Astrocyte of the spinal cord (primary cell): ENCODE measurements at regions not wholly inside any gene's neighbourhood (a gene's known extent, or its start where the extent isn't known, plus 50 kb on each side); places are given as distances from the start of the nearest gene placed in this dataset.

Experiments used
- DNase-seq: peaks from one replicate; pipeline ENCODE4 v3.0.0; 2011; ENCODE audit warnings: low read depth, low spot score
- H3K4me3 ChIP-seq: 2 replicates; pipeline ENCODE4 v1.5.1; 2011; ENCODE audit warnings: low read depth, mild to moderate bottlenecking, low read length, moderate library complexity
- in situ Hi-C: cut with HindIII; loops from 2 replicates; pipeline ENCODE4 v1.10.0; 2017; ENCODE audit warnings: low sequenced_read_pairs
- TF ChIP-seq, protein P1 (sequence below): IDR thresholded peaks from 2 replicates; pipeline ENCODE4 v1.5.1; 2012; ENCODE audit warnings: low read depth, mild to moderate bottlenecking, low read length, inconsistent platforms

DNA sequence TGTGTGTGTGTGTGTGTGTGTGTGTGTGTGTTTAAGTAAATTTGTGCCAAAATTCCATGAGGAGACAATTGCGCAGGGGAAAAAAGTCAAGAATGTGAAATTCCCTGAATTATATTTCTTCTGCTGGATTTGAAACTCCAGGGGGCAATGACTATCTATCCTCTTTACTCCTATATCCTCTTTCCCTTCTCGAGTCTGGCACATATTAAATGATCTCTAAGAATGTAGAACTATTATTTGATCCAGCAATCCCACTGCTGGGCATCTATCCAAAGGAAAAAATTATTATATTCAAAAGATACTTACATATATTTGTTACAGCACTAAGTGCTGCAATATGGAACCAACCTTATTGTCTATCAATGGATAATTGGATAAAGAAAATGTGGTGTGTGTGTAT lies 350.1 kb upstream of the ADAMTS9 start:
- no peak for DNase-seq
- in situ Hi-C loops: no loop called here
- TF ChIP-seq, protein P1, sequence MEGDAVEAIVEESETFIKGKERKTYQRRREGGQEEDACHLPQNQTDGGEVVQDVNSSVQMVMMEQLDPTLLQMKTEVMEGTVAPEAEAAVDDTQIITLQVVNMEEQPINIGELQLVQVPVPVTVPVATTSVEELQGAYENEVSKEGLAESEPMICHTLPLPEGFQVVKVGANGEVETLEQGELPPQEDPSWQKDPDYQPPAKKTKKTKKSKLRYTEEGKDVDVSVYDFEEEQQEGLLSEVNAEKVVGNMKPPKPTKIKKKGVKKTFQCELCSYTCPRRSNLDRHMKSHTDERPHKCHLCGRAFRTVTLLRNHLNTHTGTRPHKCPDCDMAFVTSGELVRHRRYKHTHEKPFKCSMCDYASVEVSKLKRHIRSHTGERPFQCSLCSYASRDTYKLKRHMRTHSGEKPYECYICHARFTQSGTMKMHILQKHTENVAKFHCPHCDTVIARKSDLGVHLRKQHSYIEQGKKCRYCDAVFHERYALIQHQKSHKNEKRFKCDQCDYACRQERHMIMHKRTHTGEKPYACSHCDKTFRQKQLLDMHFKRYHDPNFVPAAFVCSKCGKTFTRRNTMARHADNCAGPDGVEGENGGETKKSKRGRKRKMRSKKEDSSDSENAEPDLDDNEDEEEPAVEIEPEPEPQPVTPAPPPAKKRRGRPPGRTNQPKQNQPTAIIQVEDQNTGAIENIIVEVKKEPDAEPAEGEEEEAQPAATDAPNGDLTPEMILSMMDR: no peak
- no peak overlapping the region for H3K4me3 ChIP-seq

DNA sequence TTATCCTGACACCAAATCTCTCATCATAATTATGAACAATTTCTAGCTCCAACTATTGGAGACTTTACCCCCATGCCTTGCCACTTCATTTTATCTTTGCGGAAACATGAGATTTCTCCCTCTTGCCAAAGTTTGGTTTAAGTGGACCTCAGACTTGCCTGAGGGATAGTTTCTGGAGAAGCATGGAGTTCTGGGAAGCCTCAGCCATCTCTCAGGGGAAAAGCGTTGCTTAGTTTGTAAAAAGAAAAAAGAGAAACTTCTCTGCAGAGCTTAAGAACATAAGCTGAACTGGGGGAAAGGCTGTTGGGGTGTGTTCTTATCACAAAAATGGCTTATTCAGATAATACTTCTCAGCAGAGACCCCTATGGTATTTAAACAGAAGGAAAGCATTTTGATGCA lies 347.4 kb upstream of the ADAMTS9 start:
- TF ChIP-seq, protein P1: no peak
- no peak overlapping the region for H3K4me3 ChIP-seq
- DNase-seq: no peak
- in situ Hi-C loops: no loop called here

DNA sequence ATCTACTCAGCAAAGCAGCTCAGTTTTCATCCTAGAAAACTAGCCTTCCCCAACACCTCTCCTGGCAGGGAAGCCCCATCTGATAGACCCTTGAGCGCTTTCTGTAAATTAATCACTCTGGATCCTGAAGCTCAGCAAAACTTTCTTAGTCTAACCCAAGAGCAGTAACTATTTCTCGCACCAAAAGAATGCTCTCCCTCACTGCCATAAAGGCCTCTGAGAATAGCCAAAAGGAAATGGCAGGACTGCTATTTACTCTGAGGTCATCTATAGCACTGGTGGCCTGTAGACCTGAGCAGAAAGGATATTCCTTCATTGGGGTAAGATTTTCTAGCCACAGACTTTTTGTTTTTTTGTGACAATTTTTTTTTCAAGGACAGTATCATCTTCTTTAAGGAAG lies 345.8 kb upstream of the ADAMTS9 start:
- in situ Hi-C loops: no loop called here
- DNase-seq: no peak
- no peak overlapping the region for H3K4me3 ChIP-seq
- TF ChIP-seq, protein P1: no peak

DNA sequence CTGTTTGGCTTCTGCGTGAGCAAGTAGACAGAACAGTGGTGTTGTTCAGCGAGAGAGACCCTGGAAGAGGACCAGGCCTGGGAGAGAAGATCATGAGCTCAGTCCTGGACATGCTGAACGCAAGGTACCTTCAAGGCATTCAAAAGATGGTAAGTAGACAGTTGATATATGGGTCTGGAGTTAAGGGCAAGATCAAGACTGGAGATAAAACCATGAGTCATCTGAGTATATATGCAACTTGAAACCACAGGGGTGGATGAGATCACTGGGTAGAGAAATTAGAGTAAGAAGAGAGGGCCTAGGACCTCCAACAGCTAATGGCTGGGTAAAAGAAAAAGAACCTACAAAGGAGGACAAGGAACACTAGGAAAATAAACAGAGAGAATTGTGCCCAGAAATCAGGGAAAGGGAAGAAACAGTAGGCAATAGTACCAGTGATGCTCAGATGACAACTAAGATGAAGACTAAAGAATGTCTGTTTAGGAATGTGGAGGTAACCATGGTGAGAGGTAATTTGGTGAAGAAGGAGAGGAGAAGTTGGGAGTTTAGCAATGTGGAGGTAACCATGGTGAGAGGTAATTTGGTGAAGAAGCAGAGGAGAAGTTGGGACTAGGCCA lies 343.2 kb upstream of the ADAMTS9 start:
- TF ChIP-seq, protein P1: no peak
- no peak overlapping the region for H3K4me3 ChIP-seq
- peak; percentile 91 for DNase-seq
- in situ Hi-C loops: no loop called here

DNA sequence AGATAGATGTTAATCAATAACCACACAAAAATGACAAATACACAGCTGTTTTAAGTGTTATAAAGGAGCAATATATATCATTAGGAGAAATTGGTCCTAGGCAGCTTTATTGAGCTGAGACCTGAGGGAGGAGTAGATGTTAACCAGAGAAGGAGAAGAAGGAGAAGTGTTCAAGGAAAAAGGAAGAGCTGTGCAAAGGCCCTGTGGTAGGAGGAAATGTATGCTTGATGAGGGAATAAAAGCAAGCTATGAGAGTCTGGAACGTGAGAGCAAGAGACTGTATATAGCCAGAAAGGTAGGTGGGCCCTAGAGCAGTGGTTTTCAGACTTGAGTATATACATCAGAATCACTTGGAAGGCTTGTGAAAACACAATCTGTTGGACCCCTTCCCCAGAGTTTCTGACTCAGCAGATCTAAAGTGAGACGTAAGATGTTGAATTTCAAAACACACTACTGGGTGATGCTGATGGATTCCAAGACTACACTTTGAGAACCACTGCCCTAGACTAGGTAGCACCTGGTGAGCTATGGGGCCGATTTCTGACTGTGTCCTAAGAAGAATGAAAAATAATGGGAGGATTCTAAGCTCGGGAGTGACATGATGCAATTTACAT lies 342.3 kb upstream of the ADAMTS9 start:
- in situ Hi-C loops: no loop called here
- no peak for DNase-seq
- H3K4me3 ChIP-seq: no peak overlapping the region
- TF ChIP-seq, protein P1: no peak

DNA sequence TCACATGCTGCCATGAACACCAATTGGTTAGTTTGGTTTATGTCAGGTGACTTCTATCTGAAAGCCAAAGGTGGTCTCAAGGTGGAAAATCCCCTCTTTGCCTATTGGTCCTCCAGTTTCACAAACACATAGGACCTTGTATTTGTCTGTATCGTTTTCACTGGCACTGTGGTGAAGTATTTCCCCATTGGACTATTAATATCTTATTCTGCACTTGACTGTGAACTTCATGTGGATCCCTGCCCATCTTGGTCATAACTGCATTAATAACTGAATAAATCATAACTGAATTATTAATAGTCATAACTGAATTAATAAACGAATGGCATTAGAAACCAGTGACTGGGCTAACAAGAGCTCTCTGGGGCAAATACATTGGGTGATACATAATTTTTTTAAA lies 341.3 kb upstream of the ADAMTS9 start:
- TF ChIP-seq, protein P1: no peak
- no peak overlapping the region for H3K4me3 ChIP-seq
- in situ Hi-C loops: no loop called here
- no peak for DNase-seq
